Spleen (tissue), 11 donors: ENCODE measurements at regions not wholly inside any gene's neighbourhood (a gene's known extent, or its start where the extent isn't known, plus 50 kb on each side); places are given as distances from the start of the nearest gene placed in this dataset.

Experiments used
- DNase-seq: peaks from one replicate; pipeline ENCODE4 v3.0.0-alpha.2; 2020
- H3K27ac ChIP-seq, 8 donors: fragments of 200-600 bp; sonication (generic) in 7 of 8; 1 replicate in 4 of 8; 2 replicates in 4 of 8; pipeline versions ENCODE4 v1.5.0 to v1.8.0; 2016 to 2021; ENCODE audit warnings: inconsistent platforms in 4 of 8, mild to moderate bottlenecking in 4 of 8, moderate library complexity in 1 of 8
- H3K27me3 ChIP-seq, 7 donors: fragments of 200-600 bp; sonication (generic) in 6 of 7; replicated peaks in 1 of 7; 1 replicate in 4 of 7; 2 replicates in 3 of 7; pipeline versions ENCODE4 v1.5.0 to v1.8.0; 2016 to 2021; ENCODE audit warnings: inconsistent platforms in 3 of 7, mild to moderate bottlenecking in 1 of 7
- H3K36me3 ChIP-seq, 6 donors: fragments of 200-600 bp; sonication (generic) in 5 of 6; 1 replicate in 4 of 6; 2 replicates in 2 of 6; pipeline versions ENCODE4 v1.5.0 to v1.8.0; 2016 to 2021; ENCODE audit warnings: inconsistent platforms in 2 of 6
- H3K4me1 ChIP-seq, 6 donors: fragments of 200-600 bp; sonication (generic) in 5 of 6; 1 replicate in 3 of 6; 2 replicates in 3 of 6; pipeline versions ENCODE4 v1.5.0 to v1.8.0; 2016 to 2021; ENCODE audit warnings: inconsistent platforms in 3 of 6
- H3K4me3 ChIP-seq, 8 donors: fragments of 200-600 bp; sonication (generic) in 7 of 8; 1 replicate in 4 of 8; 2 replicates in 4 of 8; pipeline versions ENCODE4 v1.5.0 to v1.8.0; 2016 to 2021; ENCODE audit warnings: inconsistent platforms in 4 of 8, mild to moderate bottlenecking in 4 of 8, moderate library complexity in 2 of 8
- H3K9me3 ChIP-seq, 8 donors: fragments of 200-600 bp; sonication (generic) in 7 of 8; 1 replicate in 4 of 8; 2 replicates in 4 of 8; pipeline versions ENCODE4 v1.5.0 to v1.8.0; 2016 to 2021; ENCODE audit warnings: inconsistent platforms in 4 of 8
- CTCF ChIP-seq, 11 experiments: fragments of 200-600 bp in 7 of 11; fragments of 450-650 bp in 4 of 11; sonication (generic) in 4 of 11; IDR thresholded peaks in 8 of 11; conservative IDR thresholded peaks in 3 of 11; 1 replicate in 7 of 11; 2 replicates in 4 of 11; pipeline versions ENCODE4 v1.4.0 to v1.8.0; 2016 to 2021; ENCODE audit warnings: antibody characterized with exemption in 11 of 11, inconsistent platforms in 4 of 11, mild to moderate bottlenecking in 1 of 11
- POLR2A ChIP-seq, 3 donors: fragments of 450-650 bp; IDR thresholded peaks; one replicate each; pipeline ENCODE4 v1.5.1; 2017; ENCODE audit warnings: antibody characterized with exemption in 3 of 3, mild to moderate bottlenecking in 1 of 3
- POLR2AphosphoS5 ChIP-seq, 3 donors: sonication (generic); formaldehyde crosslinking; IDR thresholded peaks; one replicate each; pipeline ENCODE4 v1.5.1; 2017; ENCODE audit warnings: antibody characterized with exemption in 3 of 3
- WGBS, 5 donors: extraction: QIAGEN DNeasy Blood & Tissue Kit in 3 of 5; methylation state at CpG; one replicate each; pipeline versions ENCODE4 v1.1.5 to v1.1.7; 2013 to 2018; 5-methylcytosine and 5-hydroxymethylcytosine counted together
- intact Hi-C: fragments of 100-400 bp; cut with DNase I; formaldehyde crosslinking; loops from one replicate; pipeline ENCODE4 v1.15.0; 2023; ENCODE audit warnings: low total_unique reads
- donor health status: healthy with polysubstance abuse.
- donor health status: DM: no; HTN: no; CAD: no; lungs with moderate emphysema.
- donor health status: DM: no; HTN: no; CAD: no.
- donor health status: Bipolar disorder and iron deficiency.
- donor health status: healthy.
- donor health status: DM: no; HTN: no; CAD: no.
- donor health status: DM: yes; HTN: yes; CAD: no.

GRCh38 chr16:63618896-63619485 is 1502.9 kb downstream of the CDH11 start:
- Histone ChIP-seq H3K9me3 (peaks cover 0 to 19% (median 0%) of the 10 kb centered on the region in 8 donors), H3K36me3 (no peaks in the 10 kb centered on the region), H3K4me1 (no peaks in the 10 kb centered on the region), H3K27me3 (peaks cover 0 to 20% (median 0%) of the 10 kb centered on the region in 7 donors), H3K4me3 (no peak overlapping the region), H3K27ac (no peak overlapping the region)
- intact Hi-C loops, result no loop called here
- WGBS, 5 donors, result 52 to 64% (median 58%) methylated on average over 3 of the region's 3 CpGs
- no peak for DNase-seq
- no peak for TF ChIP-seq POLR2AphosphoS5 (IDR thresholded peaks at IDR 0.05)
- no peak for TF ChIP-seq CTCF (IDR thresholded peaks at IDR 0.05 in 8 of 11, conservative IDR thresholded peaks at IDR 0.05 in 3 of 11)
- TF ChIP-seq POLR2A (IDR thresholded peaks at IDR 0.05), result no peak

- no peak for TF ChIP-seq POLR2AphosphoS5 (IDR thresholded peaks at IDR 0.05)
- no peak for TF ChIP-seq CTCF (IDR thresholded peaks at IDR 0.05 in 8 of 11, conservative IDR thresholded peaks at IDR 0.05 in 3 of 11)
- TF ChIP-seq POLR2A (IDR thresholded peaks at IDR 0.05), result no peak
- peaks cover 0 to 20% (median 0%) of the 10 kb centered on the region in 7 donors for H3K27me3 ChIP-seq
- no peaks in the 10 kb centered on the region for H3K4me1 ChIP-seq
- no peak overlapping the region for H3K27ac ChIP-seq
- H3K9me3 ChIP-seq, result peaks cover 0 to 19% (median 3%) of the 10 kb centered on the region in 8 donors
- no peak for DNase-seq
- peak overlapping the region in 3 of 8 donors; percentile 17 to 53 (median 31) for H3K4me3 ChIP-seq
- no peaks in the 10 kb centered on the region for H3K36me3 ChIP-seq
- WGBS, 5 donors, result 77 to 88% (median 85%) methylated on average over 9 to 16 of the region's 16 CpGs
- intact Hi-C loops, result no loop called here
These were observed 1503.7 kb downstream of the CDH11 start for GRCh38 chr16:63617990-63618763.

GRCh38 chr16:63617047-63617989 is 1504.5 kb downstream of the CDH11 start:
- intact Hi-C loops, result no loop called here
- no peak overlapping the region for H3K27ac ChIP-seq
- peak overlapping the region in 5 of 8 donors; percentile 12 to 53 (median 17) for H3K4me3 ChIP-seq
- peaks cover 0 to 20% (median 0%) of the 10 kb centered on the region in 7 donors for H3K27me3 ChIP-seq
- peaks cover 0 to 22% (median 8%) of the 10 kb centered on the region in 8 donors for H3K9me3 ChIP-seq
- H3K36me3 ChIP-seq, result no peaks in the 10 kb centered on the region
- DNase-seq, result no peak
- no peaks in the 10 kb centered on the region for H3K4me1 ChIP-seq
- WGBS, 5 donors, result 17 to 44% (median 31%) methylated on average over 31 to 55 of the region's 55 CpGs
- no peak for TF ChIP-seq POLR2A (IDR thresholded peaks at IDR 0.05)
- TF ChIP-seq POLR2AphosphoS5 (IDR thresholded peaks at IDR 0.05), result no peak
- TF ChIP-seq CTCF (IDR thresholded peaks at IDR 0.05 in 8 of 11, conservative IDR thresholded peaks at IDR 0.05 in 3 of 11), result no peak
